Kidney epithelial cell (primary cell): ENCODE measurements at regions not wholly inside any gene's neighbourhood (a gene's known extent, or its start where the extent isn't known, plus 50 kb on each side); places are given as distances from the start of the nearest gene placed in this dataset.

Experiments used
- DNase-seq: peaks from one replicate; pipeline ENCODE4 v3.0.0-alpha.2; 2010; ENCODE audit warnings: low read depth
- H3K27me3 ChIP-seq: 2 replicates; pipeline ENCODE4 v1.6.0; 2011; ENCODE audit warnings: low read length; ENCODE audit not compliant: control insufficient read depth, insufficient read depth
- H3K36me3 ChIP-seq: 2 replicates; pipeline ENCODE4 v1.5.1; 2011; ENCODE audit warnings: low read length; ENCODE audit not compliant: control insufficient read depth, insufficient read depth
- H3K4me3 ChIP-seq: 2 replicates; pipeline ENCODE4 v1.5.1; 2011; ENCODE audit warnings: low read depth, mild to moderate bottlenecking, control low read depth, low read length
- CTCF ChIP-seq: IDR thresholded peaks from 2 replicates; pipeline ENCODE4 v1.5.1; 2011; ENCODE audit warnings: mild to moderate bottlenecking, moderate library complexity, low read length, control low read depth, inconsistent platforms; ENCODE audit not compliant: insufficient read depth, poor library complexity, severe bottlenecking

- Histone ChIP-seq H3K4me3 (no peak overlapping the region), H3K36me3 (no peaks in the 10 kb centered on the region), H3K27me3 (no peaks in the 10 kb centered on the region)
- no peak for TF ChIP-seq CTCF
- peak; percentile 57 for DNase-seq
Observed at GRCh38 chr1:212219679-212220463, 65.3 kb upstream of the PPP2R5A start.

- Histone ChIP-seq H3K27me3 (no peaks in the 10 kb centered on the region), H3K36me3 (no peaks in the 10 kb centered on the region), H3K4me3 (no peak overlapping the region)
- DNase-seq = no peak
- TF ChIP-seq CTCF = no peak
Observed at GRCh38 chr1:212221801-212222200, 63.4 kb upstream of the PPP2R5A start.

GRCh38 chr1:212224102-212224501, 61.1 kb upstream of the PPP2R5A start:
- H3K4me3 ChIP-seq = no peak overlapping the region
- no peaks in the 10 kb centered on the region for H3K27me3 ChIP-seq
- no peak for DNase-seq
- no peak for TF ChIP-seq CTCF
- no peaks in the 10 kb centered on the region for H3K36me3 ChIP-seq

GRCh38 chr1:212225416-212225815, 59.8 kb upstream of the PPP2R5A start:
- no peak for DNase-seq
- no peaks in the 10 kb centered on the region for H3K27me3 ChIP-seq
- no peak overlapping the region for H3K4me3 ChIP-seq
- TF ChIP-seq CTCF = no peak
- H3K36me3 ChIP-seq = no peaks in the 10 kb centered on the region

GRCh38 chr1:212225871-212226302, 59.3 kb upstream of the PPP2R5A start:
- no peak for DNase-seq
- no peak for TF ChIP-seq CTCF
- Histone ChIP-seq H3K4me3 (no peak overlapping the region), H3K27me3 (no peaks in the 10 kb centered on the region), H3K36me3 (no peaks in the 10 kb centered on the region)

- no peak overlapping the region for H3K4me3 ChIP-seq
- H3K27me3 ChIP-seq = no peaks in the 10 kb centered on the region
- no peaks in the 10 kb centered on the region for H3K36me3 ChIP-seq
- TF ChIP-seq CTCF = no peak
- no peak for DNase-seq
Observed at GRCh38 chr1:212226467-212226866, 58.7 kb upstream of the PPP2R5A start.
